ENCODE measurements at regions not wholly inside any gene's neighbourhood (a gene's known extent, or its start where the extent isn't known, plus 50 kb on each side); places are given as distances from the start of the nearest gene placed in this dataset.
"Not testable (repeated sequence)": the region's sequence is repeated elsewhere in the genome, so short reads cannot be mapped to it uniquely, and the experiment has no call there.

DNA sequence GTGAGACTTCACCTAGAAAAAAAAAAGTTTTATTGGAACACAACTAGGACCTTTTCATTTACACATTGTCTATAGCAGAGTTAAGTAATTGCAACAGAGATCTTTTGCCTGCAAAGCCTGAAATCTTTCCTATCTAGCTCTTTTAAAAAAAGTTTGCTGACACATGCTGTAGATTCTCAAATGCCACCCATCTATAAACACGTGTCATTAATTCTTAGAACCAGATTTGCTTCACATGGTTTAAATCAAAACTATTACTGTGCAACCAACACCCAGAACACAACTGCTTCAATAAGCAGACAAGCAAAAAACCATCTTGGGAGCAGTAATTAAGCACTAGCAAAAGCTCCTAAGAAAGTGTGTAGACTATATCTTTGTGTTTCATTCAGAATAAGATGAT is 55.0 kb downstream of the OXSM start:
- Histone ChIP-seq H3K4me1 (ENCODE audit: low read length) (no peaks in the 10 kb centered on the region), H3K27me3 (ENCODE audit: low read depth, low read length) (0 out of 2 replicates have a peak, but pooled peaks cover 4% of the 10 kb centered on the region), H3K9me3 (ENCODE audit: insufficient read depth, low read length) (no peaks in the 10 kb centered on the region), H3K9ac (ENCODE audit: low read length) (no peak overlapping the region), H2AFZ (ENCODE audit: low read depth, low read length) (no peak overlapping the region), H3K27ac (ENCODE audit: low read length) (no peak overlapping the region), H3K36me3 (replicated peaks; ENCODE audit: low read depth, low read length) (no peaks in the 10 kb centered on the region), H3K4me3 (ENCODE audit: low read length) (no peak overlapping the region), H3K4me2 (ENCODE audit: low read length) (no peak overlapping the region), H3K79me2 (ENCODE audit: low read length) (no peaks in the 10 kb centered on the region), H4K20me1 (ENCODE audit: insufficient read depth, low read length) (no peaks in the 10 kb centered on the region)
- TF ChIP-seq EZH2phosphoT487 (IDR thresholded peaks at IDR 0.05; ENCODE audit: low read depth), result no peak
- TF ChIP-seq, protein P1, sequence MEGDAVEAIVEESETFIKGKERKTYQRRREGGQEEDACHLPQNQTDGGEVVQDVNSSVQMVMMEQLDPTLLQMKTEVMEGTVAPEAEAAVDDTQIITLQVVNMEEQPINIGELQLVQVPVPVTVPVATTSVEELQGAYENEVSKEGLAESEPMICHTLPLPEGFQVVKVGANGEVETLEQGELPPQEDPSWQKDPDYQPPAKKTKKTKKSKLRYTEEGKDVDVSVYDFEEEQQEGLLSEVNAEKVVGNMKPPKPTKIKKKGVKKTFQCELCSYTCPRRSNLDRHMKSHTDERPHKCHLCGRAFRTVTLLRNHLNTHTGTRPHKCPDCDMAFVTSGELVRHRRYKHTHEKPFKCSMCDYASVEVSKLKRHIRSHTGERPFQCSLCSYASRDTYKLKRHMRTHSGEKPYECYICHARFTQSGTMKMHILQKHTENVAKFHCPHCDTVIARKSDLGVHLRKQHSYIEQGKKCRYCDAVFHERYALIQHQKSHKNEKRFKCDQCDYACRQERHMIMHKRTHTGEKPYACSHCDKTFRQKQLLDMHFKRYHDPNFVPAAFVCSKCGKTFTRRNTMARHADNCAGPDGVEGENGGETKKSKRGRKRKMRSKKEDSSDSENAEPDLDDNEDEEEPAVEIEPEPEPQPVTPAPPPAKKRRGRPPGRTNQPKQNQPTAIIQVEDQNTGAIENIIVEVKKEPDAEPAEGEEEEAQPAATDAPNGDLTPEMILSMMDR (IDR thresholded peaks at IDR 0.05; ENCODE audit: low read depth, low read length), result no peak

GRCh38 chr3:25846282-25846681 is 56.4 kb downstream of the OXSM start:
- Histone ChIP-seq H3K79me2 (ENCODE audit: low read length) (no peaks in the 10 kb centered on the region), H3K9me3 (ENCODE audit: insufficient read depth, low read length) (no peaks in the 10 kb centered on the region), H3K36me3 (replicated peaks; ENCODE audit: low read depth, low read length) (no peaks in the 10 kb centered on the region), H3K4me2 (ENCODE audit: low read length) (no peak overlapping the region), H3K27ac (ENCODE audit: low read length) (no peak overlapping the region), H3K4me3 (ENCODE audit: low read length) (no peak overlapping the region), H3K9ac (ENCODE audit: low read length) (no peak overlapping the region), H3K4me1 (ENCODE audit: low read length) (no peaks in the 10 kb centered on the region), H2AFZ (ENCODE audit: low read depth, low read length) (no peak overlapping the region), H4K20me1 (ENCODE audit: insufficient read depth, low read length) (no peaks in the 10 kb centered on the region), H3K27me3 (ENCODE audit: low read depth, low read length) (0 out of 2 replicates have a peak, but pooled peaks cover 4% of the 10 kb centered on the region)
- no peak for TF ChIP-seq EZH2phosphoT487 (IDR thresholded peaks at IDR 0.05; ENCODE audit: low read depth)
- TF ChIP-seq, protein P1 (IDR thresholded peaks at IDR 0.05; ENCODE audit: low read depth, low read length), result no peak

DNA sequence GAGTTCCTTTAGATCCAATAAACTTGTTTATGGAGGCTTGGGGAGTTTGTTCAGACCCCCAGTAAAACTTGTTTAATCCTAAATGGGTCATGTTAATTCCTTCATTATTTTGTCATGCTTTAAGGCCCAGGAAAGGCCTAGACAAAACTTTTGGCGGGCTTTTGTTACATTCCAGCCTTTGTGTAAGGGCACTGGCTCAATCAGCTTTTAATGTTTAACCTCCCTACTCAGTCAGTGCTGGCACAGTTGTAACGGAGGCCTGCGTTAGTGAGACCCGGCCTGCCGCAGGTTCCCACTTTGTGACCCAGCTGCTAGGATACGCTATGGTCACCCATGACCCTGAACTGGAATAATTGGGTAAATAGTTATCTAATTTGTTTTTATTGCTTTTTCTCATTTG is 59.2 kb downstream of the OXSM start:
- H2AFZ ChIP-seq (ENCODE audit: low read depth, low read length), result no peak overlapping the region
- no peak for TF ChIP-seq EZH2phosphoT487 (IDR thresholded peaks at IDR 0.05; ENCODE audit: low read depth)
- TF ChIP-seq, protein P1 (IDR thresholded peaks at IDR 0.05; ENCODE audit: low read depth, low read length), result no peak

DNA sequence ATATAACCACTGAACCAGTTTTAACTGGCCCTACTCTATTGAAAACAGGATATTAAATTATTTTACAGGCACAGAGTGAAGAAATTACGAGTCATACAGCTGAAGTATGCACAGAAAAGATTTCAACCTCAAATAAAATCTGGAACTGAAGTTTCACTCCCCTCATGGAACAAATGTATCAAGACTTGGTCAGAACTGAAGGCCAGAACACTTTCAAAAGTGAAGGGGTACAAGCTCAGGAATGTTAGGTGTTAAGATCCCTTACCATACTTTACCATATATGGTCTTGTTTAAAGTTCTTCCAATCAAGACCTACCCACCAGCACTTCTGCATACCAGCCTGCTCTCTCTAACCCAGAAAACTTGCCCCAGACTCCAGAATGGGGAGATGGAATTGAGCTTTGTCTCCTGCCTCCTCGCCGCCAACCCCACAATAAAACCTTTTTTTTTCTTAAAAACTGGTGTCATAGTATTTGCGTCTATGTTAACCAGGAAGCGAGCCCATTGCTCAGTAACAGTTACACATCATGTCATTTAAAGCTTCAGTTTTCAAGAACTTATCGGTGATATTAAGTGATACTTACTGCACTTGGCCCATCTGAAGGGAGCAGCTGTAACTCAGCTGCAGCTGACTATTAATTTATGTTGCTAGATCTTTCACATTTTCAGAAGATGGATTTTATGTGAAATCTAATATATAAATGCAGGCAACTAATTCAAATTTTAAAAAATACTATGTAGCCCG is 59.9 kb downstream of the OXSM start:
- H4K20me1 ChIP-seq (ENCODE audit: insufficient read depth, low read length), result no peaks in the 10 kb centered on the region
- no peak overlapping the region for H3K4me2 ChIP-seq (ENCODE audit: low read length)
- no peaks in the 10 kb centered on the region for H3K36me3 ChIP-seq (replicated peaks; ENCODE audit: low read depth, low read length)
- H3K9me3 ChIP-seq (ENCODE audit: insufficient read depth, low read length), result no peaks in the 10 kb centered on the region
- H3K79me2 ChIP-seq (ENCODE audit: low read length), result no peaks in the 10 kb centered on the region
- no peak overlapping the region for H3K9ac ChIP-seq (ENCODE audit: low read length)
- TF ChIP-seq, protein P1 (IDR thresholded peaks at IDR 0.05; ENCODE audit: low read depth, low read length), result no peak
- TF ChIP-seq EZH2phosphoT487 (IDR thresholded peaks at IDR 0.05; ENCODE audit: low read depth), result no peak
- H3K27ac ChIP-seq (ENCODE audit: low read length), result no peak overlapping the region
- no peaks in the 10 kb centered on the region for H3K4me1 ChIP-seq (ENCODE audit: low read length)
- no peaks in the 10 kb centered on the region for H3K27me3 ChIP-seq (ENCODE audit: low read depth, low read length)
- H3K4me3 ChIP-seq (ENCODE audit: low read length), result no peak overlapping the region
- no peak overlapping the region; the same call in 1 of the 2 replicates for H2AFZ ChIP-seq (ENCODE audit: low read depth, low read length)

More for the DNA sequence above, 59.2 kb downstream of the OXSM start:
- no peaks in the 10 kb centered on the region for H3K9me3 ChIP-seq (ENCODE audit: insufficient read depth, low read length)
- no peaks in the 10 kb centered on the region for H4K20me1 ChIP-seq (ENCODE audit: insufficient read depth, low read length)
- no peaks in the 10 kb centered on the region for H3K79me2 ChIP-seq (ENCODE audit: low read length)
- no peaks in the 10 kb centered on the region for H3K4me1 ChIP-seq (ENCODE audit: low read length)
- 0 out of 2 replicates have a peak, but pooled peaks cover 3% of the 10 kb centered on the region for H3K27me3 ChIP-seq (ENCODE audit: low read depth, low read length)
- no peak overlapping the region for H3K27ac ChIP-seq (ENCODE audit: low read length)
- no peaks in the 10 kb centered on the region for H3K36me3 ChIP-seq (replicated peaks; ENCODE audit: low read depth, low read length)
- no peak overlapping the region for H3K9ac ChIP-seq (ENCODE audit: low read length)
- H3K4me3 ChIP-seq (ENCODE audit: low read length), result no peak overlapping the region
- no peak overlapping the region for H3K4me2 ChIP-seq (ENCODE audit: low read length)

GRCh38 chr3:25851693-25852259 is 61.9 kb downstream of the OXSM start:
- not testable (repeated sequence) for H2AFZ ChIP-seq (ENCODE audit: low read depth, low read length); H3K9ac ChIP-seq (ENCODE audit: low read length); H3K36me3 ChIP-seq (replicated peaks; ENCODE audit: low read depth, low read length); H4K20me1 ChIP-seq (ENCODE audit: insufficient read depth, low read length); H3K27me3 ChIP-seq (ENCODE audit: low read depth, low read length); H3K27ac ChIP-seq (ENCODE audit: low read length); H3K4me3 ChIP-seq (ENCODE audit: low read length); H3K4me2 ChIP-seq (ENCODE audit: low read length); H3K79me2 ChIP-seq (ENCODE audit: low read length); H3K9me3 ChIP-seq (ENCODE audit: insufficient read depth, low read length); H3K4me1 ChIP-seq (ENCODE audit: low read length)

Measured in OCI-LY3 (cell line).